ENCODE measurements at regions not wholly inside any gene's neighbourhood (a gene's known extent, or its start where the extent isn't known, plus 50 kb on each side); places are given as distances from the start of the nearest gene placed in this dataset.

- Mint-ChIP-seq H3K9me3 (ENCODE audit: insufficient read depth) (no peaks in the 10 kb centered on the region), H3K4me1 (no peaks in the 10 kb centered on the region), H3K27me3 (no peaks in the 10 kb centered on the region), H3K4me3 (no peak overlapping the region), H3K27ac (no peak overlapping the region)
- ATAC-seq (ENCODE audit: low read depth) (no peak), DNase-seq (no peak)
- Histone ChIP-seq H4K20me1 (ENCODE audit: control insufficient read depth, insufficient read depth, low read length, poor library complexity, severe bottlenecking) (no peaks in the 10 kb centered on the region), H3K27ac (ENCODE audit: low read length in 2 of 2) (no peak overlapping the region), H3K27me3 (replicated peaks in 1 of 4; ENCODE audit: control extremely low read depth in 1 of 4, control insufficient read depth in 3 of 4, insufficient read depth in 4 of 4, low read length in 3 of 4) (no peaks in the 10 kb centered on the region), H3K9ac (ENCODE audit: low read length) (no peak overlapping the region), H3K79me2 (ENCODE audit: control insufficient read depth, insufficient read depth, low read length) (no peaks in the 10 kb centered on the region), H2AFZ (ENCODE audit: insufficient read depth, low read depth, low read length, poor library complexity, severe bottlenecking) (no peak overlapping the region), H3K4me3 (ENCODE audit: control extremely low read depth in 1 of 5, extremely low read depth in 1 of 5, insufficient read depth in 1 of 5, low read depth in 2 of 5, low read length in 4 of 5) (no peak overlapping the region), H3K4me2 (replicated peaks; ENCODE audit: low read depth, low read length, poor library complexity, severe bottlenecking) (no peak overlapping the region), H3K9me3 (ENCODE audit: control extremely low read depth in 1 of 3, control insufficient read depth in 2 of 3, insufficient read depth in 1 of 3, low read length in 2 of 3) (peaks cover 0 to 1% (median under 1%) of the 10 kb centered on the region in 3 donors), H3K36me3 (replicated peaks in 1 of 2; ENCODE audit: control extremely low read depth in 1 of 2, control insufficient read depth in 1 of 2, extremely low read depth in 1 of 2, insufficient read depth in 2 of 2, low read length in 1 of 2) (no peaks in the 10 kb centered on the region), H3K4me1 (ENCODE audit: control insufficient read depth in 2 of 2, insufficient read depth in 2 of 2, low read length in 2 of 2) (no peaks in the 10 kb centered on the region)
- ChIA-PET POLR2A (no interaction called here), CTCF (no interaction called here)
- WGBS (ENCODE audit: insufficient coverage), result 83% methylated on average over 2 of the region's 2 CpGs
- intact Hi-C loops (cut with micrococcal nuclease), result no loop called here
- TF ChIP-seq EZH2 (IDR thresholded peaks at IDR 0.05; ENCODE audit: borderline replicate concordance, insufficient read depth, low read depth, low read length, poor library complexity, severe bottlenecking) (no peak), CTCF (IDR thresholded peaks at IDR 0.05) (no peak)
Observed at GRCh38 chr11:97833412-97833811, 1187.3 kb upstream of the CNTN5 start.

- Histone ChIP-seq H3K4me3 (ENCODE audit: control extremely low read depth in 1 of 5, extremely low read depth in 1 of 5, insufficient read depth in 1 of 5, low read depth in 2 of 5, low read length in 4 of 5) (no peak overlapping the region), H3K9ac (ENCODE audit: low read length) (no peak overlapping the region), H3K4me1 (ENCODE audit: control insufficient read depth in 2 of 2, insufficient read depth in 2 of 2, low read length in 2 of 2) (no peaks in the 10 kb centered on the region), H2AFZ (ENCODE audit: insufficient read depth, low read depth, low read length, poor library complexity, severe bottlenecking) (no peak overlapping the region), H3K36me3 (replicated peaks in 1 of 2; ENCODE audit: control extremely low read depth in 1 of 2, control insufficient read depth in 1 of 2, extremely low read depth in 1 of 2, insufficient read depth in 2 of 2, low read length in 1 of 2) (no peaks in the 10 kb centered on the region), H4K20me1 (ENCODE audit: control insufficient read depth, insufficient read depth, low read length, poor library complexity, severe bottlenecking) (no peaks in the 10 kb centered on the region), H3K79me2 (ENCODE audit: control insufficient read depth, insufficient read depth, low read length) (no peaks in the 10 kb centered on the region), H3K27me3 (replicated peaks in 1 of 4; ENCODE audit: control extremely low read depth in 1 of 4, control insufficient read depth in 3 of 4, insufficient read depth in 4 of 4, low read length in 3 of 4) (no peaks in the 10 kb centered on the region), H3K4me2 (replicated peaks; ENCODE audit: low read depth, low read length, poor library complexity, severe bottlenecking) (no peak overlapping the region), H3K27ac (ENCODE audit: low read length in 2 of 2) (no peak overlapping the region), H3K9me3 (ENCODE audit: control extremely low read depth in 1 of 3, control insufficient read depth in 2 of 3, insufficient read depth in 1 of 3, low read length in 2 of 3) (peaks cover 0 to 2% (median 0%) of the 10 kb centered on the region in 3 donors)
- no peaks in the 10 kb centered on the region for H3K27me3 Mint-ChIP-seq
- H3K9me3 Mint-ChIP-seq (ENCODE audit: insufficient read depth), result peaks cover 1% of the 10 kb centered on the region
- intact Hi-C loops (cut with micrococcal nuclease), result no loop called here
- ATAC-seq (ENCODE audit: low read depth) (no peak), DNase-seq (no peak)
- H3K4me1 Mint-ChIP-seq, result no peaks in the 10 kb centered on the region
- no peak overlapping the region for H3K27ac Mint-ChIP-seq
- ChIA-PET CTCF (no interaction called here), POLR2A (no interaction called here)
- TF ChIP-seq EZH2 (IDR thresholded peaks at IDR 0.05; ENCODE audit: borderline replicate concordance, insufficient read depth, low read depth, low read length, poor library complexity, severe bottlenecking) (no peak), CTCF (IDR thresholded peaks at IDR 0.05) (no peak)
- no peak overlapping the region for H3K4me3 Mint-ChIP-seq
Observed at GRCh38 chr11:97844016-97844415, 1176.7 kb upstream of the CNTN5 start.
